ENCODE measurements at regions not wholly inside any gene's neighbourhood (a gene's known extent, or its start where the extent isn't known, plus 50 kb on each side); places are given as distances from the start of the nearest gene placed in this dataset.

DNA sequence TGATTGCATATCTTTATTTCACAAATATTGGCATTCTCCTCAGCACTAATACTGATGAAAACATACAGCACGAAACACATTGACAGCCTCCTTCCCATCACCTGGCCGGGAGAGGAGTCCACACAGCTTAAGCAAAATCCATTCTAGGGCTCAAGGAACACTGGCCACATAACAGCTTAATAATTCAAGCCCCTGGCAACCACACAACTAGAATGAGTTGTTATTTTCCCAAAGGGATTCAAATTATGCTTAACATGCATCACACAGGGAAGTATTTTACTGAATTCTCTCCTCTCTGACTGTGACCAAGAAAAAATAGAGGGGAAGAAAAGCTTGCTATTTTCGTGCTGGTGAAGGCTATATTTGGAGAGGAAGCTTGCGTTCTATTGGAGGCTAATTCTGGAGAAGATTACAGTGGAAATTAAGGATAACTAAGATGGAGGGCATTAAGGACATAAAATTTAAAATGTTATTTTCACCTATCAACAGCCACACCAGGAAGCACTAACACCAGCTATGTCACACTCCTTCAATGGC is 198.5 kb downstream of the ADGRG6 start:
- H3K27ac ChIP-seq (ENCODE audit: low read length) = no peak overlapping the region

DNA sequence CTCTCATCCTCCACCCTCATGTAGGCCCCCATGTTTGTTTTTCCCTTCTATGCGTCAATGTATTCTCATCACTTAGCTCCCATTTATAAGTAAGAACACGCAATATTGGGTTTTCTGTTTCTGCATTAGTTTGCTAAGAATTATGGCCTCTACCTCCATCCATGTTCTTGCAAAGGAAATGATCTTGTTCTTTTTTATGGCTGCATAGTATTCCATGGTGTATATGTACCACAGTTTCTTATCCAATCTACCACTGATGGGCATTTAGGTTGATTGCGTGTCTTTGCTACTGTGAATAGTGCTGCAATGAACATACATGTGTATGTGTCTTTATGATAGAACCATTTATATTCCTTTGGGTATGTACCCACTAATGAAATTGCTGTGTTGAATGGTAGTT is 200.0 kb downstream of the ADGRG6 start:
- Histone ChIP-seq H3K36me3 (ENCODE audit: control insufficient read depth in 1 of 2, insufficient read depth in 2 of 2, low read length in 2 of 2) (no peaks in the 10 kb centered on the region), H3K4me3 (ENCODE audit: low read depth in 1 of 2, low read length in 2 of 2) (no peak overlapping the region), H3K27ac (ENCODE audit: low read length) (no peak overlapping the region), H3K27me3 (ENCODE audit: low read depth, low read length) (no peaks in the 10 kb centered on the region), H3K9me3 (ENCODE audit: control insufficient read depth in 1 of 2, low read length in 2 of 2) (peaks cover 0 to 6% of the 10 kb centered on the region in 2 donors), H3K4me1 (ENCODE audit: control insufficient read depth in 1 of 2, insufficient read depth in 2 of 2, low read length in 2 of 2) (peaks cover 0 to 4% of the 10 kb centered on the region in 2 donors)

More for the DNA sequence above, 198.5 kb downstream of the ADGRG6 start:
- no peak overlapping the region for H3K4me3 ChIP-seq (ENCODE audit: low read depth in 1 of 2, low read length in 2 of 2)
- H3K9me3 ChIP-seq (ENCODE audit: control insufficient read depth in 1 of 2, low read length in 2 of 2) = peaks cover 0 to 6% of the 10 kb centered on the region in 2 donors
- no peaks in the 10 kb centered on the region for H3K27me3 ChIP-seq (ENCODE audit: low read depth, low read length)
- H3K36me3 ChIP-seq (ENCODE audit: control insufficient read depth in 1 of 2, insufficient read depth in 2 of 2, low read length in 2 of 2) = no peaks in the 10 kb centered on the region
- H3K4me1 ChIP-seq (ENCODE audit: control insufficient read depth in 1 of 2, insufficient read depth in 2 of 2, low read length in 2 of 2) = peaks cover 0 to 4% of the 10 kb centered on the region in 2 donors

DNA sequence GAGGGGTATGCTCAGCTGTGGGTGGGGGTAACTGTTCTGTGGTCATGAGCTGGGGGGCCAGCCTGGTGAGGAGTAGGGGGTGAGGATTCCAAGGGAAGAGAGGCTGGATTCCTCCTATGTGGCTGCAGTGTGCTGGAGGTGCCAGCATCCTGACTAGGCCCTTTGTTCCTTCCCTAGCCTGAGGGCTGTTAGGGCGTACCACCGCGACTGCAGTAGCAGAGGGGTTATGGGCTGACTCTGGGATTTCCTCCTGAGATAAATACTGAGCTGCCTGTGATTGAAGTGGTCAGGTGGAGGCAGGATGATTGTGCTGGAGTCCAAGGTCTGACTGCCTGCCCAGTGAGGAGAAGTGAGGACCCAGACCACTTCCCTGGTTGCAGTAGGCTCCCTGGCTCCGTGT is 205.3 kb downstream of the ADGRG6 start:
- Histone ChIP-seq H3K36me3 (ENCODE audit: control insufficient read depth in 1 of 2, insufficient read depth in 2 of 2, low read length in 2 of 2) (no peaks in the 10 kb centered on the region), H3K4me3 (ENCODE audit: low read depth in 1 of 2, low read length in 2 of 2) (no peak overlapping the region), H3K4me1 (ENCODE audit: control insufficient read depth in 1 of 2, insufficient read depth in 2 of 2, low read length in 2 of 2) (no peaks in the 10 kb centered on the region), H3K27ac (ENCODE audit: low read length) (no peak overlapping the region), H3K9me3 (ENCODE audit: control insufficient read depth in 1 of 2, low read length in 2 of 2) (peaks cover 0 to 8% of the 10 kb centered on the region in 2 donors), H3K27me3 (ENCODE audit: low read depth, low read length) (no peaks in the 10 kb centered on the region)

DNA sequence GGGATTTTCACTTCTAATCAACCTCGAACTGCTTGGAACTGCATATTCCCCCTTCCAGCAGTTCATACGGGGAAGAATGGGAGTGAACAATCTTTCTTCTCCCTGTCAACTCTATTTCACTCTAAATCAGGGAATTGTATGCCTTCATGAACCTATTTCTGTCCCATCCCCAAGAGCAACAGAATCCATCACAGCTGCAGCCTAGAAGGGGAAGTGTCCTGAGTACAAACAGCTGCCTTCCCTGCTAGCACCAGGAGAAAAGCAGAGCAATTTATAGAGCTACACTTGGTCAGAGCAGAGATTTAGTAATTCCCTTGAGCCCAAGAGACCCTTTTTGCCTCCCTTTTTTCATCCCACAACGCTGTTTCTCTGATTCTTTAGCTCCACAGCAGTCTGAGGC is 208.4 kb downstream of the ADGRG6 start:
- H3K4me3 ChIP-seq (ENCODE audit: low read depth in 1 of 2, low read length in 2 of 2) = no peak overlapping the region
- peaks cover 0 to 6% of the 10 kb centered on the region in 2 donors for H3K9me3 ChIP-seq (ENCODE audit: control insufficient read depth in 1 of 2, low read length in 2 of 2)
- H3K27me3 ChIP-seq (ENCODE audit: low read depth, low read length) = no peaks in the 10 kb centered on the region
- no peaks in the 10 kb centered on the region for H3K4me1 ChIP-seq (ENCODE audit: control insufficient read depth in 1 of 2, insufficient read depth in 2 of 2, low read length in 2 of 2)
- H3K27ac ChIP-seq (ENCODE audit: low read length) = no peak overlapping the region
- H3K36me3 ChIP-seq (ENCODE audit: control insufficient read depth in 1 of 2, insufficient read depth in 2 of 2, low read length in 2 of 2) = no peaks in the 10 kb centered on the region

DNA sequence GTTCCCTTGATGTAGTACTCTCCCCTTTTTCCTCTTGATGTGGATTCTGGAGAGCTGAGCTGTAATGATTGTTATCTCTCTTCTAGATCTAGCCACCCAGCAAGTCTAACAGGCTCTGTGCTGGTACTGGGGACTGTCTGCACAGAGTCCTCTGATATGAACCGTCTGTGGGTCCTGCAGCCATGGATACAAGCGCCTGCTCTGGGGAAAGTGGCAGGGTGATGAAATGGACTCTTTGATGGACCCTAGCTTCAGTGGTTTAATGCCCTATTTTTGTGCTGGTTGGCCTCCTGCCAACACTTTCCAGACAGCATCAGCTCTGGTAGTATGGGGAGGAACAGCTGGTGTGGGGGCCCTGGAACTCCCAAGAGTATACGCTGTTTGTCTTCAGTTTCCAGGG is 216.3 kb downstream of the ADGRG6 start:
- H3K9me3 ChIP-seq (ENCODE audit: control insufficient read depth in 1 of 2, low read length in 2 of 2) = peaks cover 0 to 2% of the 10 kb centered on the region in 2 donors
- no peaks in the 10 kb centered on the region for H3K27me3 ChIP-seq (ENCODE audit: low read depth, low read length)
- no peaks in the 10 kb centered on the region for H3K36me3 ChIP-seq (ENCODE audit: control insufficient read depth in 1 of 2, insufficient read depth in 2 of 2, low read length in 2 of 2)
- H3K4me1 ChIP-seq (ENCODE audit: control insufficient read depth in 1 of 2, insufficient read depth in 2 of 2, low read length in 2 of 2) = peaks cover 0 to 7% of the 10 kb centered on the region in 2 donors
- H3K27ac ChIP-seq (ENCODE audit: low read length) = no peak overlapping the region
- H3K4me3 ChIP-seq (ENCODE audit: low read depth in 1 of 2, low read length in 2 of 2) = no peak overlapping the region

DNA sequence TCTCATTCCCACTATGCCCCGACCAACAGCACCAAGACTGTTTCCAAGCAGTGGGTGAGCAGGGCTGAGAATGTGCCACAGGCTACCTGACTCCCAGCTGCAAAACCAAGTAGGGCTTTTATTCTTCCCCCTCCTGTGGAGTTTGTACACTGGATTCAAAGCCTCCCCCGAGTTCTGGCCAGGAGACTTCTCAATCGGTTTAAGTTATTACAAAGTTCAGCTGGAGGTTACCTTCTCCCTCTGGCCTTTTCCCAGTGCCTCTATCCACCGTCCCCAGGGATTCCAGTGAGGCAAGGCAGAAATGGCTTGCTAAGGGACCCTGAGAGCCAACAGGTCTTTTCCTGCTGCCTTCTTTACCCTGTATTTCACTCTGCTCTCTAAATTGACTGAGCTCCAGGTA is 217.0 kb downstream of the ADGRG6 start:
- Histone ChIP-seq H3K27ac (ENCODE audit: low read length) (no peak overlapping the region), H3K4me1 (ENCODE audit: control insufficient read depth in 1 of 2, insufficient read depth in 2 of 2, low read length in 2 of 2) (peaks cover 0 to 13% of the 10 kb centered on the region in 2 donors), H3K27me3 (ENCODE audit: low read depth, low read length) (no peaks in the 10 kb centered on the region), H3K4me3 (ENCODE audit: low read depth in 1 of 2, low read length in 2 of 2) (no peak overlapping the region), H3K36me3 (ENCODE audit: control insufficient read depth in 1 of 2, insufficient read depth in 2 of 2, low read length in 2 of 2) (no peaks in the 10 kb centered on the region), H3K9me3 (ENCODE audit: control insufficient read depth in 1 of 2, low read length in 2 of 2) (peaks cover 0 to 2% of the 10 kb centered on the region in 2 donors)

DNA sequence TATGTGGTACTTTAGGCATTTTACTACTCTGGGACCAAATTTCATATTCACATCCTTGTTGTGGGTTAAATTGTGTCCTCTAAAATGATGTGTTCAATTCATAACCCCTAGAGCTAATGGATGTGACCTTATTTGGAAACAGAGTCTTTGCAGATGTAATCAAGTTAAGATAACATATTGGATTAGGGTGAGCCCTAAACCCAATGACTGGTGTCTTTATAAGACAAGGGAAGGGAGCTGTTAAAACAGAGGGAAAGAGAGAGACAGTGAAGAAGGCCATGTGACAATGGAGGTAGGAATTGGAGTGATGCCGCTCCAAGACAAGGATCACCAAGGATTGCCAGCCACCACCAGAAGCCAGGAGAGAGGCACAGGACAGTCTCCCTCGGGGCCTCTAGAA is 220.0 kb downstream of the ADGRG6 start:
- H3K36me3 ChIP-seq (ENCODE audit: control insufficient read depth in 1 of 2, insufficient read depth in 2 of 2, low read length in 2 of 2) = no peaks in the 10 kb centered on the region
- H3K9me3 ChIP-seq (ENCODE audit: control insufficient read depth in 1 of 2, low read length in 2 of 2) = no peaks in the 10 kb centered on the region
- H3K4me1 ChIP-seq (ENCODE audit: control insufficient read depth in 1 of 2, insufficient read depth in 2 of 2, low read length in 2 of 2) = peaks cover 0 to 20% of the 10 kb centered on the region in 2 donors
- no peaks in the 10 kb centered on the region for H3K27me3 ChIP-seq (ENCODE audit: low read depth, low read length)
- no peak overlapping the region for H3K27ac ChIP-seq (ENCODE audit: low read length)
- no peak overlapping the region for H3K4me3 ChIP-seq (ENCODE audit: low read depth in 1 of 2, low read length in 2 of 2)

DNA sequence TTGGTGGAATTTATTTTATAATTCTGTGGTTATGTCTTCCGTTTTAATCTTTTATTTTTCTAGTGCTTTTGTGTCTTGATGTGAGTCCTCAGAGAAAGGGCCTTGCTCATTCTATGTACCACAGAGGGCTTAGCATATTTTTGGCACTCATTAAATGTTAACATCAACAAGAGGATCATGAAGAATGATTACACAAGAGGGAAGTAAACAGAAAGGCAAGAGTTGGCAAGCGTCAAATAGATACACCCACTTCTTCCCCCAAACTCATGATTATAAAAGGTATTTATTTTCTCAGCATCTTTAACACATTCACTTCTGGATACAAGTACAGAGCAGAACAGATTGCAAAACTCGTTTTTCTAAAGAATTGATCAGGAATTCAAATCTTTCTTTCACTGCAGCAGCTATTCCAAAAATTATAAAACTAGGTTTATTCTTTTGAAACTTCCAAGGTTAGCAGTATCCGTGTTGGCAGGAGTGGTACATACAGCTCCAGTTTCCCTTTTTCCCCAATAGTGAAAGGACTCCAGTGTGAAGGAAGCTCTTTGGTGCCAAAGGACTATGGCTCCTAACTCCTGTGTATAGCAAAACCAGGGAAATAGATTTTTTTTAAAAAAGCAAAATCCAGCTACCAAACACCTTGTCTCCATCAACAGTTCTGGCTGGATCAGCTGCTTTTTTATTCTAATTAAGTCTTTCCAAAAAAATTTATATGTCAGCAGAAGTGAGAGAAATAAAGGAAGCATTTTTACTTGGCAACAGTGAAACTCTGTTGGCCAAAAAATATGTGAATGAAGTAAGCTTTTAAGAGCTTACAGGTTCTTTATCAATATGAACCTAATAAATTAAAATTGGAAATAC is 221.9 kb downstream of the ADGRG6 start:
- no peaks in the 10 kb centered on the region for H3K36me3 ChIP-seq (ENCODE audit: control insufficient read depth in 1 of 2, insufficient read depth in 2 of 2, low read length in 2 of 2)
- peaks cover 0 to 18% of the 10 kb centered on the region in 2 donors for H3K4me1 ChIP-seq (ENCODE audit: control insufficient read depth in 1 of 2, insufficient read depth in 2 of 2, low read length in 2 of 2)
- no peak overlapping the region for H3K27ac ChIP-seq (ENCODE audit: low read length)
- H3K9me3 ChIP-seq (ENCODE audit: control insufficient read depth in 1 of 2, low read length in 2 of 2) = no peaks in the 10 kb centered on the region
- no peaks in the 10 kb centered on the region for H3K27me3 ChIP-seq (ENCODE audit: low read depth, low read length)
- no peak overlapping the region for H3K4me3 ChIP-seq (ENCODE audit: low read depth in 1 of 2, low read length in 2 of 2)

DNA sequence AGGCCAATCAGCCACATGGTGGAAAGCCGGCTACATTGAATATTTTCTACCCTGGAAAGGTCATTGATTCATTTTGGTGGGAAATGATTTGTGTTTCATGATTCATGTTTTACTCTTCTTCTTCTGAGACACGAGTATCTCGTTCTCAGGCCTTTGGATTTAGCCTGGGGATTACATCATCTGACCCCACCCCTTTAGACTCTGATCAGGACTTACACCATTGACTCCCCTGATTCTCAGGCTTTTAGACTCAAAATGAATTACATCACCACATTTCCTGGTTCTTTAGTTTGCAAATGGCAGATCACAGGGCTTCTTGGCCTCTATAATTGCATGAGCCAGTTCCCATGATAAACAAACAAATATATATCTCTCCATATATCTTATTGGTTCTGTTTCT is 228.8 kb downstream of the ADGRG6 start:
- no peak overlapping the region for H3K27ac ChIP-seq (ENCODE audit: low read length)
- no peaks in the 10 kb centered on the region for H3K27me3 ChIP-seq (ENCODE audit: low read depth, low read length)
- peaks cover 0 to 3% of the 10 kb centered on the region in 2 donors for H3K9me3 ChIP-seq (ENCODE audit: control insufficient read depth in 1 of 2, low read length in 2 of 2)
- no peaks in the 10 kb centered on the region for H3K36me3 ChIP-seq (ENCODE audit: control insufficient read depth in 1 of 2, insufficient read depth in 2 of 2, low read length in 2 of 2)
- no peak overlapping the region for H3K4me3 ChIP-seq (ENCODE audit: low read depth in 1 of 2, low read length in 2 of 2)
- no peaks in the 10 kb centered on the region for H3K4me1 ChIP-seq (ENCODE audit: control insufficient read depth in 1 of 2, insufficient read depth in 2 of 2, low read length in 2 of 2)

DNA sequence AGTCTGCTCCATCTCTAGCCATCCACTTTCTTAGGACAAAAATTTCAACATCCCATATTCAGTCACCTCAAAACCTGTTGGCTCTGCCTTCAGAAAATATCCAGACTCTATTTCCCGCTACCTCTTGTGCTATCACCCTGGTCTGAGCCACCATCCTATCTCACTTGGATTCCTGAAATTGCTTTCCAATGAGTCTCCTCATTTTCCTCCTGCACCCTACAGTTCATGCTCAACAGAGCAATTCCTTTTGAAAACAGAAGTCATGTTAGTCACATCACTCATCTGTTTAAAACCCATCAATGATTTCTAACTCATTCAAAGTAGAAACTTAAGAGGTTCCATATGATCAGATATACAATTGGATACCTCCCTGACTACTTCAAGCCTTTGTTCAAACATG is 229.9 kb downstream of the ADGRG6 start:
- H3K27ac ChIP-seq (ENCODE audit: low read length) = no peak overlapping the region
- no peaks in the 10 kb centered on the region for H3K27me3 ChIP-seq (ENCODE audit: low read depth, low read length)
- H3K4me3 ChIP-seq (ENCODE audit: low read depth in 1 of 2, low read length in 2 of 2) = no peak overlapping the region
- peaks cover 0 to 3% of the 10 kb centered on the region in 2 donors for H3K9me3 ChIP-seq (ENCODE audit: control insufficient read depth in 1 of 2, low read length in 2 of 2)
- no peaks in the 10 kb centered on the region for H3K36me3 ChIP-seq (ENCODE audit: control insufficient read depth in 1 of 2, insufficient read depth in 2 of 2, low read length in 2 of 2)
- no peaks in the 10 kb centered on the region for H3K4me1 ChIP-seq (ENCODE audit: control insufficient read depth in 1 of 2, insufficient read depth in 2 of 2, low read length in 2 of 2)

DNA sequence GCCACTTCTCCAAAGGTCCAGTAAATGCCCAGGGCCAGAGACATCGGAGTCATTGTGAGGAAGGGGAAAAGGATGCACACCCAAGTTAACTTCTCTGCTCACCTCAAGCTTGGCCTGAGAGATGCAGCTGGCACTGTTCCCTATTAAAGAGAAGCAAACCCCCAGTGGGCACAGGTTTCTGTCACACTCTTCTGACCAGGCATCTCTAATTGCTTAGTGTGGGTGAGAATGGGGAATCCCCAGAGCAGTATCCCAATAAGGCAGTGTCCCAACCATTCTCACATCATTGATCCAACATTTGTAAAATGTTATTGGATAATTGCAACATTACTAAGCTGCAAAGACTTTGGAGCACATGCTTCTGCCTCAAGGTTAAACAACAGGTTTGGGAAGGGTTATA is 232.3 kb downstream of the ADGRG6 start:
- Histone ChIP-seq H3K36me3 (ENCODE audit: control insufficient read depth in 1 of 2, insufficient read depth in 2 of 2, low read length in 2 of 2) (no peaks in the 10 kb centered on the region), H3K9me3 (ENCODE audit: control insufficient read depth in 1 of 2, low read length in 2 of 2) (peaks cover 0 to 3% of the 10 kb centered on the region in 2 donors), H3K4me3 (ENCODE audit: low read depth in 1 of 2, low read length in 2 of 2) (no peak overlapping the region), H3K4me1 (ENCODE audit: control insufficient read depth in 1 of 2, insufficient read depth in 2 of 2, low read length in 2 of 2) (no peaks in the 10 kb centered on the region), H3K27me3 (ENCODE audit: low read depth, low read length) (no peaks in the 10 kb centered on the region), H3K27ac (ENCODE audit: low read length) (no peak overlapping the region)
